ENCODE measurements at regions not wholly inside any gene's neighbourhood (a gene's known extent, or its start where the extent isn't known, plus 50 kb on each side); places are given as distances from the start of the nearest gene placed in this dataset.
"Not testable (repeated sequence)": the region's sequence is repeated elsewhere in the genome, so short reads cannot be mapped to it uniquely, and the experiment has no call there.

- DNase-seq = not testable (repeated sequence)
Observed at GRCh38 chr10:53647221-53647620, 874.6 kb upstream of the MBL2 start.

- no peak for DNase-seq
Observed at GRCh38 chr10:53646525-53646924, 873.9 kb upstream of the MBL2 start.

GRCh38 chr10:53645951-53646350 is 873.4 kb upstream of the MBL2 start:
- DNase-seq = no peak

- no peak for DNase-seq
Observed at GRCh38 chr10:53638006-53638405, 865.4 kb upstream of the MBL2 start.

- DNase-seq = no peak
Observed at GRCh38 chr10:53624722-53625121, 852.1 kb upstream of the MBL2 start.

- DNase-seq = no peak
Observed at GRCh38 chr10:53622201-53622600, 849.6 kb upstream of the MBL2 start.

- DNase-seq = no peak
Observed at GRCh38 chr10:53619671-53620070, 847.1 kb upstream of the MBL2 start.

GRCh38 chr10:53607691-53608090 is 835.1 kb upstream of the MBL2 start:
- no peak for DNase-seq

- DNase-seq = no peak
Observed at GRCh38 chr10:53606981-53607380, 834.4 kb upstream of the MBL2 start.

GRCh38 chr10:53601260-53601875 is 828.8 kb upstream of the MBL2 start:
- peak; percentile 52 for DNase-seq

GRCh38 chr10:53598914-53599313 is 826.3 kb upstream of the MBL2 start:
- no peak for DNase-seq

- DNase-seq = no peak
Observed at GRCh38 chr10:53597835-53598251, 825.3 kb upstream of the MBL2 start.

GRCh38 chr10:53580465-53580864 is 807.9 kb upstream of the MBL2 start:
- no peak for DNase-seq

GRCh38 chr10:53579773-53580172 is 807.2 kb upstream of the MBL2 start:
- no peak for DNase-seq

- no peak for DNase-seq
Observed at GRCh38 chr10:53574024-53574423, 801.4 kb upstream of the MBL2 start.

- no peak for DNase-seq
Observed at GRCh38 chr10:53573498-53573897, 800.9 kb upstream of the MBL2 start.

- DNase-seq = no peak
Observed at GRCh38 chr10:53572799-53573198, 800.2 kb upstream of the MBL2 start.

GRCh38 chr10:53570221-53570620 is 797.6 kb upstream of the MBL2 start:
- DNase-seq = no peak

GRCh38 chr10:53569455-53569854 is 796.9 kb upstream of the MBL2 start:
- DNase-seq = no peak

GRCh38 chr10:53548664-53549063 is 776.1 kb upstream of the MBL2 start:
- no peak for DNase-seq

- no peak for DNase-seq
Observed at GRCh38 chr10:53547364-53547763, 774.8 kb upstream of the MBL2 start.

- DNase-seq = no peak
Observed at GRCh38 chr10:53543410-53543809, 770.8 kb upstream of the MBL2 start.

- no peak for DNase-seq
Observed at GRCh38 chr10:53537508-53537907, 764.9 kb upstream of the MBL2 start.

- DNase-seq = no peak
Observed at GRCh38 chr10:53536322-53536721, 763.7 kb upstream of the MBL2 start.

- no peak for DNase-seq
Observed at GRCh38 chr10:53534428-53534827, 761.8 kb upstream of the MBL2 start.

- no peak for DNase-seq
Observed at GRCh38 chr10:53528974-53529373, 756.4 kb upstream of the MBL2 start.
